K562 (cell line): ENCODE measurements at regions not wholly inside any gene's neighbourhood (a gene's known extent, or its start where the extent isn't known, plus 50 kb on each side); places are given as distances from the start of the nearest gene placed in this dataset.

ENCODE experiments used
- EP300 ChIP-seq: IDR thresholded peaks from 2 replicates; pipeline ENCODE4 v1.6.1; 2012; ENCODE audit warnings: low read length, improper control_type of control experiment
- FOXJ2 ChIP-seq: fragments of 200-800 bp; sonication (Bioruptor generic); IDR thresholded peaks from 2 replicates; pipeline ENCODE4 v1.6.1; 2016; ENCODE audit warnings: missing genetic modification characterization, missing compliant biosample characterization
- L3MBTL2 ChIP-seq: fragments of 450-650 bp; IDR thresholded peaks from 2 replicates; pipeline ENCODE4 v1.6.1; 2016; ENCODE audit warnings: mild to moderate bottlenecking, moderate library complexity
- MAFK ChIP-seq: IDR thresholded peaks from 2 replicates; pipeline ENCODE4 v1.6.1; 2011; ENCODE audit warnings: low read length, improper control_type of control experiment
- MED1 ChIP-seq: sonication (generic); formaldehyde crosslinking; IDR thresholded peaks from 2 replicates; pipeline ENCODE4 v1.8.1; 2023; ENCODE audit warnings: missing genetic modification reagents, borderline replicate concordance
- SLC30A9 ChIP-seq: fragments of 250-450 bp; sonication (Bioruptor Pico); IDR thresholded peaks from 2 replicates; pipeline ENCODE4 v1.8.0; 2022; ENCODE audit warnings: mild to moderate bottlenecking, moderate library complexity
- SNIP1 ChIP-seq: fragments of 450-650 bp; IDR thresholded peaks from 2 replicates; pipeline ENCODE4 v1.7.1; 2017; ENCODE audit warnings: low read depth, mild to moderate bottlenecking
- TAF1 ChIP-seq: IDR thresholded peaks from 2 replicates; pipeline ENCODE4 v1.6.1; 2011; ENCODE audit warnings: mild to moderate bottlenecking, low read length, moderate library complexity; ENCODE audit not compliant: insufficient read depth, control insufficient read depth, severe bottlenecking; ENCODE audit errors: extremely low read depth
- ZNF699 ChIP-seq: fragments of 250-450 bp; sonication (Bioruptor Pico); IDR thresholded peaks from 2 replicates; pipeline ENCODE4 v1.8.0; 2021; ENCODE audit warnings: mild to moderate bottlenecking, moderate library complexity; ENCODE audit not compliant: insufficient replicate concordance
- TF ChIP-seq, protein P1 (sequence below): fragments of 250-450 bp; sonication (Bioruptor Pico); IDR thresholded peaks from 2 replicates; pipeline ENCODE4 v1.5.0; 2020; ENCODE audit warnings: mild to moderate bottlenecking
- TF ChIP-seq, protein P2 (sequence below): fragments of 450-650 bp; conservative IDR thresholded peaks from 2 replicates; pipeline ENCODE4 v1.6.1; 2016; ENCODE audit warnings: missing genetic modification characterization, low read depth, mild to moderate bottlenecking, control low read depth, missing compliant biosample characterization
- TF ChIP-seq, protein P3 (sequence below): sonication (generic); formaldehyde crosslinking; IDR thresholded peaks from 2 replicates; pipeline ENCODE4 v1.9.0; 2022; ENCODE audit warnings: mild to moderate bottlenecking, missing genetic modification reagents
- TF ChIP-seq, protein P4 (sequence below): fragments of 250-450 bp; sonication (Bioruptor Pico); IDR thresholded peaks from 2 replicates; pipeline ENCODE4 v1.5.0; 2021; ENCODE audit warnings: mild to moderate bottlenecking, moderate library complexity
- TF ChIP-seq, protein P5 (sequence below): sonication (generic); formaldehyde crosslinking; IDR thresholded peaks from 2 replicates; pipeline ENCODE4 v1.8.0; 2022; ENCODE audit warnings: mild to moderate bottlenecking, missing genetic modification reagents
- TF ChIP-seq, protein P6 (sequence below), 2 experiments: fragments of 450-650 bp; IDR thresholded peaks; 2 replicates each; pipeline ENCODE4 v1.6.1; 2018; ENCODE audit warnings: mild to moderate bottlenecking in 2 of 2, low read depth in 1 of 2; ENCODE audit not compliant: partially characterized antibody in 2 of 2

DNA sequence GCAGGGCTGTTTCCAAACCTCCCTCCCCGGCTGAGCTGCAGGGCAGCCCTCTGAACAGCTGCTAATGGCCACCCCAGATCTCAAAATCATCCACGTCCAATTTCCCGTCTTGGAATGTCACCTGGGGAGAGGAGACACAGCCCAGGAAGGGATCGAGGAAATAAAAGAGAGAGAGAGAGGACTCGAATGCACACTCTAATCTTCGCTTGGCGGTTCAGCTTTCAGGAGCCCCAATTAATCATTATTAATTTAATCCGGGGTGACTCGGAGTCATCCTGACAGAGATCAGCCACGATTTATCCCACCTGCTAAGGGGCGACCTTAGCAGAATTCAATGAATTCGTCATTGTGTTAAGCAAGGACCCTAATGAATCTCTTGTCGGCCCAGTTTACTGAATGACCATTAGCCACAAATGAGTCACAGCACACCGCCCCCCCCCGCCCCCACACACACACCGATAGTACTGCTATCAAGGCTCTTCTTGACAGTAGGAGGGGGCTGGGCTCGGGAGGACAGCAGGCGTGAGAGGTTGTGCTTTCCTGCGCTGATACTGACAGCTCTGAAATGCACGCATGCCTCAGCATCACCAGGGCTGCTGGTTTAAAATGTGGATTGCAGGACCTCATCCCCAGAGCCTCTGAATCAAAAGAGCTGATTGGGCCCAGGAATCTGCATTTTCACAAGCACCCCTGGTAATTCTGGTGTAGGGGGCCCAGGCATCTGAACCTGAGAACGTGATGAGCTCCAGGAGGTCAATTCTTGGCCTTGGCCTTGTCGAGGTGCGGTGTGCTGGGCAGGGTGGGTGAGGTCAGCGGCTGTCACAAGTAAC lies 190.0 kb upstream of the CIBAR2 start (continued):
- TF ChIP-seq, protein P1, sequence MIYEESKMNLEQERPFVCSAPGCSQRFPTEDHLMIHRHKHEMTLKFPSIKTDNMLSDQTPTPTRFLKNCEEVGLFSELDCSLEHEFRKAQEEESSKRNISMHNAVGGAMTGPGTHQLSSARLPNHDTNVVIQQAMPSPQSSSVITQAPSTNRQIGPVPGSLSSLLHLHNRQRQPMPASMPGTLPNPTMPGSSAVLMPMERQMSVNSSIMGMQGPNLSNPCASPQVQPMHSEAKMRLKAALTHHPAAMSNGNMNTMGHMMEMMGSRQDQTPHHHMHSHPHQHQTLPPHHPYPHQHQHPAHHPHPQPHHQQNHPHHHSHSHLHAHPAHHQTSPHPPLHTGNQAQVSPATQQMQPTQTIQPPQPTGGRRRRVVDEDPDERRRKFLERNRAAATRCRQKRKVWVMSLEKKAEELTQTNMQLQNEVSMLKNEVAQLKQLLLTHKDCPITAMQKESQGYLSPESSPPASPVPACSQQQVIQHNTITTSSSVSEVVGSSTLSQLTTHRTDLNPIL (CRISPR knock-in tag), result no peak
- TF ChIP-seq, protein P2, sequence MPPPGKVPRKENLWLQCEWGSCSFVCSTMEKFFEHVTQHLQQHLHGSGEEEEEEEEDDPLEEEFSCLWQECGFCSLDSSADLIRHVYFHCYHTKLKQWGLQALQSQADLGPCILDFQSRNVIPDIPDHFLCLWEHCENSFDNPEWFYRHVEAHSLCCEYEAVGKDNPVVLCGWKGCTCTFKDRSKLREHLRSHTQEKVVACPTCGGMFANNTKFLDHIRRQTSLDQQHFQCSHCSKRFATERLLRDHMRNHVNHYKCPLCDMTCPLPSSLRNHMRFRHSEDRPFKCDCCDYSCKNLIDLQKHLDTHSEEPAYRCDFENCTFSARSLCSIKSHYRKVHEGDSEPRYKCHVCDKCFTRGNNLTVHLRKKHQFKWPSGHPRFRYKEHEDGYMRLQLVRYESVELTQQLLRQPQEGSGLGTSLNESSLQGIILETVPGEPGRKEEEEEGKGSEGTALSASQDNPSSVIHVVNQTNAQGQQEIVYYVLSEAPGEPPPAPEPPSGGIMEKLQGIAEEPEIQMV (tag), result no peak
- TF ChIP-seq, protein P3, sequence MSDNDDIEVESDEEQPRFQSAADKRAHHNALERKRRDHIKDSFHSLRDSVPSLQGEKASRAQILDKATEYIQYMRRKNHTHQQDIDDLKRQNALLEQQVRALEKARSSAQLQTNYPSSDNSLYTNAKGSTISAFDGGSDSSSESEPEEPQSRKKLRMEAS (CRISPR knock-in tag), result peak; percentile 61; the same call in 1 of the 2 replicates
- TF ChIP-seq, protein P4, sequence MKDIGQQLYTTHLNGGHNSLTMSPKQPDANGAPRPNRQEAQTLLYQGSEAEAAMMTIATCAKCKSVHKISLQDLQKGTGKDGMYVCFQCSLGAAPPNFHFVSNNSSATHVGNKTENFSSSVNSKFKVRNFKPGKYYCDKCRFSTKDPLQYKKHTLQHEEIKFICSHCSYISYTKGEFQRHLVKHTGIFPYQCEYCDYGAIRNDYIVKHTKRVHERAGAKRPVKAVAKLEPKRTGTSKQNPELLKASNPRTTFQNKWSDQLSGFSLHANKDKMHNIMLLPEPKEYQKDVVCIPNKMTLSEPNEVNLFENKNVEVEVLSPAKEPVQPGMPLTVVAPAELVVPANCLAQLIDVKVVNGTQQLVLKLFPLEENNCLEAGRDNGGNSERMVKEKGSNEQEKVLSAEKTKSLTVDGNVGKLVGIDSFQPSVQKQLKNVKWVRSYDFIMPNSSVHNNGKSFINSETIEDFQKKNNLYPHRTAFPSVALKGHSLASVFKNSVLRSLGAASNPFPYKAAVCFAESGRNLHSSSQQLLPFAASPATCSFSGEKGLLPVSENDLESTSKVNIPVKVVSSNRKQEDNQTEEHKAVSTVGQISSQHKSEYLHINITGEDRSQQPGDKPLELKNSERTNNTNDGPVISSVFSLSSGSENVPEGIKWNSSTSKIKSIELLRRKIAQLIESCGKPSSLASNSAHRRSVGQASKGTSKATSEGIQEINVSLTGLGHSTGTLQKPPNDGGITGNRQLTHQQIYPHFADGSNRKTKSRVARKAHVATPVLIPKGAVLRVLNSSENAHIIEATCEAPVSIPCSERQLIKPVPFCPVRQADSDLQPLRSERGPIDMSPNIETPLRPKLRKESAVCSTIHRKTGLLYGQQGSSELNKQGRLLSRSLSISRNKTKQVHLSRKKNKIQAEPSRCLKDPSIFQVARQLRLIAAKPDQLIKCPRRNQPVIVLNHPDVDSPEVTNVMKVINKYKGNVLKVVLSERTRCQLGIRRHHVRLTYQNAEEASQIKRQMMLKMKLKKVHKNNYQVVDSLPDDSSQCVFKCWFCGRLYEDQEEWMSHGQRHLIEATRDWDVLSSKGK, result no peak
- TF ChIP-seq SLC30A9 (no peak), TAF1 (peak; percentile 4), MED1 (CRISPR knock-in tag) (no peak), SNIP1 (no peak), MAFK (no peak), EP300 (peak; percentile 63), L3MBTL2 (peak; percentile 57; the same call in 1 of the 2 replicates), FOXJ2 (tag) (no peak), ZNF699 (CRISPR knock-in tag) (no peak)
- TF ChIP-seq, protein P5, sequence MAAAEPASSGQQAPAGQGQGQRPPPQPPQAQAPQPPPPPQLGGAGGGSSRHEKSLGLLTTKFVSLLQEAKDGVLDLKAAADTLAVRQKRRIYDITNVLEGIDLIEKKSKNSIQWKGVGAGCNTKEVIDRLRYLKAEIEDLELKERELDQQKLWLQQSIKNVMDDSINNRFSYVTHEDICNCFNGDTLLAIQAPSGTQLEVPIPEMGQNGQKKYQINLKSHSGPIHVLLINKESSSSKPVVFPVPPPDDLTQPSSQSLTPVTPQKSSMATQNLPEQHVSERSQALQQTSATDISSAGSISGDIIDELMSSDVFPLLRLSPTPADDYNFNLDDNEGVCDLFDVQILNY (CRISPR knock-in tag), result no peak
- TF ChIP-seq, protein P6, sequence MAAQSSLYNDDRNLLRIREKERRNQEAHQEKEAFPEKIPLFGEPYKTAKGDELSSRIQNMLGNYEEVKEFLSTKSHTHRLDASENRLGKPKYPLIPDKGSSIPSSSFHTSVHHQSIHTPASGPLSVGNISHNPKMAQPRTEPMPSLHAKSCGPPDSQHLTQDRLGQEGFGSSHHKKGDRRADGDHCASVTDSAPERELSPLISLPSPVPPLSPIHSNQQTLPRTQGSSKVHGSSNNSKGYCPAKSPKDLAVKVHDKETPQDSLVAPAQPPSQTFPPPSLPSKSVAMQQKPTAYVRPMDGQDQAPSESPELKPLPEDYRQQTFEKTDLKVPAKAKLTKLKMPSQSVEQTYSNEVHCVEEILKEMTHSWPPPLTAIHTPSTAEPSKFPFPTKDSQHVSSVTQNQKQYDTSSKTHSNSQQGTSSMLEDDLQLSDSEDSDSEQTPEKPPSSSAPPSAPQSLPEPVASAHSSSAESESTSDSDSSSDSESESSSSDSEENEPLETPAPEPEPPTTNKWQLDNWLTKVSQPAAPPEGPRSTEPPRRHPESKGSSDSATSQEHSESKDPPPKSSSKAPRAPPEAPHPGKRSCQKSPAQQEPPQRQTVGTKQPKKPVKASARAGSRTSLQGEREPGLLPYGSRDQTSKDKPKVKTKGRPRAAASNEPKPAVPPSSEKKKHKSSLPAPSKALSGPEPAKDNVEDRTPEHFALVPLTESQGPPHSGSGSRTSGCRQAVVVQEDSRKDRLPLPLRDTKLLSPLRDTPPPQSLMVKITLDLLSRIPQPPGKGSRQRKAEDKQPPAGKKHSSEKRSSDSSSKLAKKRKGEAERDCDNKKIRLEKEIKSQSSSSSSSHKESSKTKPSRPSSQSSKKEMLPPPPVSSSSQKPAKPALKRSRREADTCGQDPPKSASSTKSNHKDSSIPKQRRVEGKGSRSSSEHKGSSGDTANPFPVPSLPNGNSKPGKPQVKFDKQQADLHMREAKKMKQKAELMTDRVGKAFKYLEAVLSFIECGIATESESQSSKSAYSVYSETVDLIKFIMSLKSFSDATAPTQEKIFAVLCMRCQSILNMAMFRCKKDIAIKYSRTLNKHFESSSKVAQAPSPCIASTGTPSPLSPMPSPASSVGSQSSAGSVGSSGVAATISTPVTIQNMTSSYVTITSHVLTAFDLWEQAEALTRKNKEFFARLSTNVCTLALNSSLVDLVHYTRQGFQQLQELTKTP (IDR thresholded peaks at IDR 0.05; ENCODE audit: low read depth in 1 of 2, partially characterized antibody in 2 of 2), result peak in 1 of 2 experiments; percentile 61
